ENCODE measurements at regions not wholly inside any gene's neighbourhood (a gene's known extent, or its start where the extent isn't known, plus 50 kb on each side); places are given as distances from the start of the nearest gene placed in this dataset.

- TF ChIP-seq POLR2AphosphoS5 (IDR thresholded peaks at IDR 0.05) (no peak), CTCF (IDR thresholded peaks at IDR 0.05) (no peak), POLR2A (IDR thresholded peaks at IDR 0.05) (no peak)
- Histone ChIP-seq H3K27me3 (no peaks in the 10 kb centered on the region), H3K4me3 (no peak overlapping the region), H3K36me3 (no peaks in the 10 kb centered on the region), H3K9me3 (peaks cover 0 to 11% of the 10 kb centered on the region in 2 donors), H3K4me1 (no peaks in the 10 kb centered on the region), H3K27ac (no peak overlapping the region)
- intact Hi-C loops (cut with DNase I; ENCODE audit: low total_unique reads) = no loop called here
- DNase-seq (ENCODE audit: low spot score in 2 of 2) = no peak
Measured at GRCh38 chr3:21357241-21357640, 393.8 kb downstream of the ZNF385D start.

- Histone ChIP-seq H3K4me1 (no peaks in the 10 kb centered on the region), H3K27ac (no peak overlapping the region), H3K4me3 (no peak overlapping the region), H3K36me3 (no peaks in the 10 kb centered on the region), H3K27me3 (no peaks in the 10 kb centered on the region), H3K9me3 (peaks cover 0 to 11% of the 10 kb centered on the region in 2 donors)
- no peak for DNase-seq (ENCODE audit: low spot score in 2 of 2)
- intact Hi-C loops (cut with DNase I; ENCODE audit: low total_unique reads) = no loop called here
- no peak for TF ChIP-seq CTCF (IDR thresholded peaks at IDR 0.05)
- no peak for TF ChIP-seq POLR2AphosphoS5 (IDR thresholded peaks at IDR 0.05)
- TF ChIP-seq POLR2A (IDR thresholded peaks at IDR 0.05) = no peak
Measured at GRCh38 chr3:21356402-21356801, 394.6 kb downstream of the ZNF385D start.

GRCh38 chr3:21345382-21345976 is 405.5 kb downstream of the ZNF385D start:
- Histone ChIP-seq H3K4me3 (no peak overlapping the region), H3K36me3 (no peaks in the 10 kb centered on the region), H3K27ac (no peak overlapping the region), H3K4me1 (no peaks in the 10 kb centered on the region), H3K9me3 (no peaks in the 10 kb centered on the region), H3K27me3 (no peaks in the 10 kb centered on the region)
- intact Hi-C loops (cut with DNase I; ENCODE audit: low total_unique reads) = no loop called here
- no peak for DNase-seq (ENCODE audit: low spot score in 2 of 2)
- no peak for TF ChIP-seq POLR2AphosphoS5 (IDR thresholded peaks at IDR 0.05)
- TF ChIP-seq CTCF (IDR thresholded peaks at IDR 0.05) = no peak
- no peak for TF ChIP-seq POLR2A (IDR thresholded peaks at IDR 0.05)

- H3K4me3 ChIP-seq = no peak overlapping the region
- H3K9me3 ChIP-seq = no peaks in the 10 kb centered on the region
- no peaks in the 10 kb centered on the region for H3K27me3 ChIP-seq
- H3K4me1 ChIP-seq = no peaks in the 10 kb centered on the region
- no peak for DNase-seq (ENCODE audit: low spot score in 2 of 2)
- H3K27ac ChIP-seq = no peak overlapping the region
- intact Hi-C loops (cut with DNase I; ENCODE audit: low total_unique reads) = no loop called here
- no peaks in the 10 kb centered on the region for H3K36me3 ChIP-seq
- TF ChIP-seq CTCF (IDR thresholded peaks at IDR 0.05) = no peak
Measured at GRCh38 chr3:21331857-21332256, 419.2 kb downstream of the ZNF385D start.

DNA sequence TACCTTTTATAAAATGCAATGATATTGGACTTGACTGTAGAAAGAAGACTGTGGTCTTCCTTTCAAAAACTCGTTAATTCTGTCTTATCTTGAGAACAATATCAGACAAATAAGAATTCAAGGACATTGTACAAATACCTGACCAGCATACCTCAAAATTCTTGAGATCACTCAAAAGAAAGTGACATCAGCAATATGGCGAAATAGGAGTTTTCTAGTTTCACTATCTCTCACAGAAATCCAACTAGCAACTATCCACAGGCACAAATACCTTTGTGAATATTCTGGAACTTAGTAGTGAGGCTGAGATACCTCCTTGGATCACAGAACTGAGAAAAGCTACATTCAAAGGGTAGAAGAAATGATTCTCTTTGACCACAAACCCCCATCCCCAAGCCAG is 419.7 kb downstream of the ZNF385D start:
- TF ChIP-seq POLR2A (IDR thresholded peaks at IDR 0.05) (no peak), POLR2AphosphoS5 (IDR thresholded peaks at IDR 0.05) (no peak), CTCF (IDR thresholded peaks at IDR 0.05) (no peak)
- intact Hi-C loops (cut with DNase I; ENCODE audit: low total_unique reads) = no loop called here
- no peak for DNase-seq (ENCODE audit: low spot score in 2 of 2)

More for the DNA sequence above, 419.7 kb downstream of the ZNF385D start:
- Histone ChIP-seq H3K4me3 (no peak overlapping the region), H3K36me3 (no peaks in the 10 kb centered on the region), H3K27ac (no peak overlapping the region), H3K27me3 (no peaks in the 10 kb centered on the region), H3K4me1 (no peaks in the 10 kb centered on the region), H3K9me3 (no peaks in the 10 kb centered on the region)
